WTC11 (cell line): ENCODE measurements at regions not wholly inside any gene's neighbourhood (a gene's known extent, or its start where the extent isn't known, plus 50 kb on each side); places are given as distances from the start of the nearest gene placed in this dataset.

Experiments
- ATAC-seq: fragments of 200-7000 bp; cut with Tn5 transposase; 2 replicates; pipeline ENCODE4 v1.10.0; 2021; ENCODE audit warnings: mild to moderate bottlenecking, moderate library complexity
- CTCF ChIA-PET: fragments of 300-600 bp; sonication (Branson Sonifier 250); formaldehyde crosslinking; loops from one replicate; lab custom pipeline; 2021; ENCODE audit warnings: antibody characterized with exemption; lab: Charles Lee
- POLR2A ChIA-PET: fragments of 350-600 bp; sonication (Branson Sonifier 250); formaldehyde crosslinking; loops from one replicate; lab custom pipeline; 2021; ENCODE audit warnings: antibody characterized with exemption; lab: Charles Lee
- DNase-seq: peaks from one replicate; pipeline ENCODE4 v3.0.0; 2021; ENCODE audit warnings: low spot score
- H3K27ac Mint-ChIP-seq: 2 replicates; pipeline ENCODE4 v1.8.0; 2021; ENCODE audit warnings: mixed read lengths
- H3K27me3 Mint-ChIP-seq: 2 replicates; pipeline ENCODE4 v1.8.0; 2021; ENCODE audit warnings: low read depth, mild to moderate bottlenecking, moderate library complexity, mixed read lengths
- H3K36me3 Mint-ChIP-seq: 2 replicates; pipeline ENCODE4 v1.8.0; 2021; ENCODE audit warnings: mixed read lengths
- H3K4me1 Mint-ChIP-seq: 2 replicates; pipeline ENCODE4 v1.8.0; 2022; ENCODE audit warnings: mixed read lengths
- H3K4me3 Mint-ChIP-seq: 2 replicates; pipeline ENCODE4 v1.8.0; 2021; ENCODE audit warnings: mild to moderate bottlenecking, moderate library complexity, mixed read lengths
- H3K9me3 Mint-ChIP-seq: 2 replicates; pipeline ENCODE4 v1.8.0; 2021; ENCODE audit warnings: mixed read lengths
- ATF1 ChIP-seq: sonication (generic); formaldehyde crosslinking; IDR thresholded peaks from 2 replicates; pipeline ENCODE4 v1.8.1; 2023; ENCODE audit warnings: mild to moderate bottlenecking, moderate library complexity, missing genetic modification reagents
- CBFB ChIP-seq: sonication (generic); formaldehyde crosslinking; IDR thresholded peaks from 2 replicates; pipeline ENCODE4 v1.8.1; 2022; ENCODE audit warnings: mild to moderate bottlenecking, low read depth, missing genetic modification reagents
- ESRRA ChIP-seq: sonication (generic); formaldehyde crosslinking; IDR thresholded peaks from 2 replicates; pipeline ENCODE4 v1.8.1; 2022; ENCODE audit warnings: mild to moderate bottlenecking, missing genetic modification reagents, borderline replicate concordance
- ETV6 ChIP-seq: sonication (generic); formaldehyde crosslinking; IDR thresholded peaks from 2 replicates; pipeline ENCODE4 v1.8.1; 2022; ENCODE audit warnings: mild to moderate bottlenecking, missing genetic modification reagents
- GRHL2 ChIP-seq: fragments of 250-450 bp; sonication (Bioruptor Pico); IDR thresholded peaks from 2 replicates; pipeline ENCODE4 v1.8.0; 2022; ENCODE audit warnings: mild to moderate bottlenecking, moderate library complexity; ENCODE audit not compliant: insufficient replicate concordance, severe bottlenecking
- JAZF1 ChIP-seq: fragments of 250-450 bp; sonication (Bioruptor Pico); IDR thresholded peaks from 2 replicates; pipeline ENCODE4 v1.9.0; 2021; ENCODE audit warnings: moderate library complexity, mild to moderate bottlenecking, inconsistent platforms
- NR3C1 ChIP-seq: sonication (generic); formaldehyde crosslinking; conservative IDR thresholded peaks from 2 replicates; pipeline ENCODE4 v1.8.1; 2023; ENCODE audit warnings: low read depth, mild to moderate bottlenecking, missing genetic modification reagents
- OVOL2 ChIP-seq: fragments of 250-450 bp; sonication (Bioruptor Pico); IDR thresholded peaks from 2 replicates; pipeline ENCODE4 v1.9.0; 2021; ENCODE audit warnings: mild to moderate bottlenecking, borderline replicate concordance
- RELA ChIP-seq: sonication (generic); formaldehyde crosslinking; IDR thresholded peaks from 2 replicates; pipeline ENCODE4 v1.8.1; 2022; ENCODE audit warnings: missing genetic modification reagents, mild to moderate bottlenecking, borderline replicate concordance
- RORB ChIP-seq: fragments of 250-450 bp; sonication (Bioruptor Pico); IDR thresholded peaks from 2 replicates; pipeline ENCODE4 v1.9.0; 2021; ENCODE audit warnings: mild to moderate bottlenecking
- SMAD4 ChIP-seq: sonication (generic); formaldehyde crosslinking; IDR thresholded peaks from 2 replicates; pipeline ENCODE4 v1.8.0; 2022; ENCODE audit warnings: mild to moderate bottlenecking, missing genetic modification reagents
- SOX15 ChIP-seq: fragments of 250-450 bp; sonication (Bioruptor Pico); IDR thresholded peaks from 2 replicates; pipeline ENCODE4 v1.9.0; 2021; ENCODE audit warnings: mild to moderate bottlenecking
- TCF7 ChIP-seq: sonication (generic); formaldehyde crosslinking; IDR thresholded peaks from 2 replicates; pipeline ENCODE4 v1.8.0; 2022; ENCODE audit warnings: mild to moderate bottlenecking, low read depth, missing genetic modification reagents, moderate library complexity
- TP53 ChIP-seq: sonication (generic); formaldehyde crosslinking; IDR thresholded peaks from 2 replicates; pipeline ENCODE4 v1.8.1; 2023; ENCODE audit warnings: mild to moderate bottlenecking, missing genetic modification reagents
- ZBTB21 ChIP-seq: sonication (generic); formaldehyde crosslinking; IDR thresholded peaks from 2 replicates; pipeline ENCODE4 v1.8.1; 2023; ENCODE audit warnings: mild to moderate bottlenecking, missing genetic modification reagents, borderline replicate concordance
- ZNF121 ChIP-seq: sonication (generic); formaldehyde crosslinking; IDR thresholded peaks from 2 replicates; pipeline ENCODE4 v1.8.0; 2023; ENCODE audit warnings: missing genetic modification reagents
- ZNF416 ChIP-seq: fragments of 250-450 bp; sonication (Bioruptor Pico); IDR thresholded peaks from 2 replicates; pipeline ENCODE4 v1.9.0; 2021; ENCODE audit warnings: mild to moderate bottlenecking, inconsistent platforms
- ZNF423 ChIP-seq: fragments of 250-450 bp; sonication (Bioruptor Pico); IDR thresholded peaks from 2 replicates; pipeline ENCODE4 v2.1.2; 2022; ENCODE audit warnings: mild to moderate bottlenecking, moderate library complexity
- ZNF671 ChIP-seq: fragments of 250-450 bp; sonication (Bioruptor Pico); IDR thresholded peaks from 2 replicates; pipeline ENCODE4 v1.8.0; 2021; ENCODE audit warnings: mild to moderate bottlenecking
- TF ChIP-seq, protein P1 (sequence below): sonication (generic); formaldehyde crosslinking; IDR thresholded peaks from 2 replicates; pipeline ENCODE4 v1.8.1; 2023; ENCODE audit warnings: mild to moderate bottlenecking, moderate library complexity, missing genetic modification reagents
- TF ChIP-seq, protein P2 (sequence below): sonication (generic); formaldehyde crosslinking; IDR thresholded peaks from 2 replicates; pipeline ENCODE4 v1.8.0; 2022; ENCODE audit warnings: mild to moderate bottlenecking, missing genetic modification reagents
- TF ChIP-seq, protein P3 (sequence below): fragments of 250-450 bp; sonication (Bioruptor Pico); IDR thresholded peaks from 2 replicates; pipeline ENCODE4 v1.9.0; 2021; ENCODE audit warnings: moderate library complexity, mild to moderate bottlenecking, inconsistent platforms, borderline replicate concordance
- TF ChIP-seq, protein P4 (sequence below): sonication (generic); formaldehyde crosslinking; IDR thresholded peaks from 2 replicates; pipeline ENCODE4 v1.8.1; 2022; ENCODE audit warnings: missing genetic modification reagents, borderline replicate concordance
- TF ChIP-seq, protein P5 (sequence below): sonication (generic); formaldehyde crosslinking; IDR thresholded peaks from 2 replicates; pipeline ENCODE4 v1.8.0; 2022; ENCODE audit warnings: mild to moderate bottlenecking, missing genetic modification reagents
- TF ChIP-seq, protein P6 (sequence below): sonication (generic); formaldehyde crosslinking; IDR thresholded peaks from 2 replicates; pipeline ENCODE4 v1.8.1; 2022; ENCODE audit warnings: mild to moderate bottlenecking, missing genetic modification reagents, moderate library complexity, borderline replicate concordance
- TF ChIP-seq, protein P7 (sequence below): fragments of 250-450 bp; sonication (Bioruptor Pico); IDR thresholded peaks from 2 replicates; pipeline ENCODE4 v1.8.0; 2021; ENCODE audit warnings: mild to moderate bottlenecking
- TF ChIP-seq, protein P8 (sequence below): sonication (generic); formaldehyde crosslinking; IDR thresholded peaks from 2 replicates; pipeline ENCODE4 v1.8.1; 2022; ENCODE audit warnings: mild to moderate bottlenecking, moderate library complexity, missing genetic modification reagents

DNA sequence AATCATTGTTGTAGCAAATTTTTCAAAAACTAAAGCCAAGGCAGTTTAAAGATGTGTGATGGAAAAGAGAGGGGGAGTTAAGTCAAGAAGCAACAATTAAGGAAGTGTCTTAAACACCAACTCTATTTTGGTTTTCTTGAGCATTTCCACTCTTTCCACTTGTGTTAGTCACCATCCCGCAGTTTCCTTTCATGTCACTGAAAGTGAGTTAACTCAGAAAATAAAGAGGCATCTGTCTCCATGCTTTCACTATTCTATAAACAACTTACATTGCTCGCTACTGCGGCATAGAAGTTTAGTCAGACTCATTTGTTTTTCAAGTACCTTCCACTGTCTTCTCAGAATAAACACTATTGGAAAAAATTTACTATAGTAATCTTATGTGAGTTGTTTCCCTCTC, 284.9 kb upstream of the SEMA3D start (continued):
- no peak for TF ChIP-seq TP53 (CRISPR knock-in tag)

DNA sequence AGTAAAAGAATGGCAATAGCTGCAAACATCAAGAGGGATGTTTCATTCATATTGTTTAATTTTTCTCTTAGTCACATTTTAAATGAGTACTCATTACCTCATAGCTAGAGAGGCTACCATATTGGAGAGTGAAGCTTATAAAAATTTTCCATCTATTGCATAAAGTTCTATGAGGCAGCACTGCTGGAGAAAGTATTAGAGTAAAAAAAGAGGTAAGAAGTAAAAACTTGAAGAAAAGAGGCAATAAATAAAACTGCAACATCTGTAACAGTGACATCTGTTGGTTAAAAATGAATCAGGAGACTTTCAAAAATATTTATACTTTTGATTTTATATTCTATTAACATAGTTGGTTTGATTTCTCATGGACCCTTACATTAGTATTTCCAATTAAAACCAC, 284.5 kb upstream of the SEMA3D start:
- CTCF ChIA-PET = interaction anchor here (1.1 kb wide), 1 partner anchor 359 kb away, joined by 4 read pairs; no protein-coding TSS in a partner anchor
- no peak for DNase-seq
- H3K27me3 Mint-ChIP-seq = no peaks in the 10 kb centered on the region

DNA sequence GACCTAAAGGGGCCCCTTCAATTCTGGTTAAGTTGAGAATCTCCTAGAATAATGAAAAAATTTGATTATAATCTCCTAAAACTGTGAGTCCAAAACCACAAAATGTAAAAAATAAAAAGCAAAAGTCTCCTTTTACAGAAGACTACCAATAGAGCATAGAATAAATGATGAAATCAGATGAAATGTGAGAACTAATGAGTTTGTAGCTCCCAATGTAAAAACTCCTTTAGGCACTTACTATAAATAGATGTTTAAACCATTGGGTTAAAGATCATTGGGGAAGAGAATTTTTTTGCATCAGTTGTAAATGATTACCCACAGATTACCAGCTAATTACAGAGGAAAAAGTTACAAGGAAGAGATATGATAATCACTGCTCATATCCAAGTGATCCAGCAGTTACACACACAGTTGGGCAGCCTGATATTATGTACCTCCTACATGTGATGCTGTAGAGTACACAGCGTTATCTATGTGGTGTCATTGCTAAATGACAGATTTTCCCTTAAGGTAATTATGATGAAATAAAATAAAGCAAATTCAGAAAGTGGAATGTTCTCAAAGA, 282.7 kb upstream of the SEMA3D start:
- DNase-seq (no peak), ATAC-seq (no peak)
- Mint-ChIP-seq H3K4me3 (no peak overlapping the region), H3K9me3 (no peaks in the 10 kb centered on the region), H3K27ac (no peak overlapping the region), H3K4me1 (no peaks in the 10 kb centered on the region), H3K27me3 (no peaks in the 10 kb centered on the region), H3K36me3 (no peaks in the 10 kb centered on the region)
- POLR2A ChIA-PET = no interaction called here
- CTCF ChIA-PET = no interaction called here
- TF ChIP-seq NR3C1 (CRISPR knock-in tag) (no peak), GRHL2 (no peak), ZNF423 (CRISPR knock-in tag) (no peak), ETV6 (CRISPR knock-in tag) (no peak), RORB (no peak), OVOL2 (CRISPR knock-in tag) (no peak), ZNF671 (no peak)
- TF ChIP-seq, protein P1, sequence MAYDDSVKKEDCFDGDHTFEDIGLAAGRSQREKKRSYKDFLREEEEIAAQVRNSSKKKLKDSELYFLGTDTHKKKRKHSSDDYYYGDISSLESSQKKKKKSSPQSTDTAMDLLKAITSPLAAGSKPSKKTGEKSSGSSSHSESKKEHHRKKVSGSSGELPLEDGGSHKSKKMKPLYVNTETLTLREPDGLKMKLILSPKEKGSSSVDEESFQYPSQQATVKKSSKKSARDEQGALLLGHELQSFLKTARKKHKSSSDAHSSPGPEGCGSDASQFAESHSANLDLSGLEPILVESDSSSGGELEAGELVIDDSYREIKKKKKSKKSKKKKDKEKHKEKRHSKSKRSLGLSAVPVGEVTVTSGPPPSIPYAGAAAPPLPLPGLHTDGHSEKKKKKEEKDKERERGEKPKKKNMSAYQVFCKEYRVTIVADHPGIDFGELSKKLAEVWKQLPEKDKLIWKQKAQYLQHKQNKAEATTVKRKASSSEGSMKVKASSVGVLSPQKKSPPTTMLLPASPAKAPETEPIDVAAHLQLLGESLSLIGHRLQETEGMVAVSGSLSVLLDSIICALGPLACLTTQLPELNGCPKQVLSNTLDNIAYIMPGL = no peak
- TF ChIP-seq, protein P2, sequence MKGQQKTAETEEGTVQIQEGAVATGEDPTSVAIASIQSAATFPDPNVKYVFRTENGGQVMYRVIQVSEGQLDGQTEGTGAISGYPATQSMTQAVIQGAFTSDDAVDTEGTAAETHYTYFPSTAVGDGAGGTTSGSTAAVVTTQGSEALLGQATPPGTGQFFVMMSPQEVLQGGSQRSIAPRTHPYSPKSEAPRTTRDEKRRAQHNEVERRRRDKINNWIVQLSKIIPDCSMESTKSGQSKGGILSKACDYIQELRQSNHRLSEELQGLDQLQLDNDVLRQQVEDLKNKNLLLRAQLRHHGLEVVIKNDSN (CRISPR knock-in tag) = no peak
- TF ChIP-seq, protein P3, sequence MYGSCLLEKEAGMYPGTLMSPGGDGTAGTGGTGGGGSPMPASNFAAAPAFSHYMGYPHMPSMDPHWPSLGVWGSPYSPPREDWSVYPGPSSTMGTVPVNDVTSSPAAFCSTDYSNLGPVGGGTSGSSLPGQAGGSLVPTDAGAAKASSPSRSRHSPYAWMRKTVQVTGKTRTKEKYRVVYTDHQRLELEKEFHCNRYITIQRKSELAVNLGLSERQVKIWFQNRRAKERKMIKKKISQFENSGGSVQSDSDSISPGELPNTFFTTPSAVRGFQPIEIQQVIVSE = no peak
- TF ChIP-seq, protein P4, sequence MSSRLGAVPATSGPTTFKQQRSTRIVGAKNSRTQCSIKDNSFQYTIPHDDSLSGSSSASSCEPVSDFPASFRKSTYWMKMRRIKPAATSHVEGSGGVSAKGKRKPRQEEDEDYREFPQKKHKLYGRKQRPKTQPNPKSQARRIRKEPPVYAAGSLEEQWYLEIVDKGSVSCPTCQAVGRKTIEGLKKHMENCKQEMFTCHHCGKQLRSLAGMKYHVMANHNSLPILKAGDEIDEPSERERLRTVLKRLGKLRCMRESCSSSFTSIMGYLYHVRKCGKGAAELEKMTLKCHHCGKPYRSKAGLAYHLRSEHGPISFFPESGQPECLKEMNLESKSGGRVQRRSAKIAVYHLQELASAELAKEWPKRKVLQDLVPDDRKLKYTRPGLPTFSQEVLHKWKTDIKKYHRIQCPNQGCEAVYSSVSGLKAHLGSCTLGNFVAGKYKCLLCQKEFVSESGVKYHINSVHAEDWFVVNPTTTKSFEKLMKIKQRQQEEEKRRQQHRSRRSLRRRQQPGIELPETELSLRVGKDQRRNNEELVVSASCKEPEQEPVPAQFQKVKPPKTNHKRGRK = no peak
- TF ChIP-seq, protein P5, sequence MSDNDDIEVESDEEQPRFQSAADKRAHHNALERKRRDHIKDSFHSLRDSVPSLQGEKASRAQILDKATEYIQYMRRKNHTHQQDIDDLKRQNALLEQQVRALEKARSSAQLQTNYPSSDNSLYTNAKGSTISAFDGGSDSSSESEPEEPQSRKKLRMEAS = no peak
- TF ChIP-seq, protein P6, sequence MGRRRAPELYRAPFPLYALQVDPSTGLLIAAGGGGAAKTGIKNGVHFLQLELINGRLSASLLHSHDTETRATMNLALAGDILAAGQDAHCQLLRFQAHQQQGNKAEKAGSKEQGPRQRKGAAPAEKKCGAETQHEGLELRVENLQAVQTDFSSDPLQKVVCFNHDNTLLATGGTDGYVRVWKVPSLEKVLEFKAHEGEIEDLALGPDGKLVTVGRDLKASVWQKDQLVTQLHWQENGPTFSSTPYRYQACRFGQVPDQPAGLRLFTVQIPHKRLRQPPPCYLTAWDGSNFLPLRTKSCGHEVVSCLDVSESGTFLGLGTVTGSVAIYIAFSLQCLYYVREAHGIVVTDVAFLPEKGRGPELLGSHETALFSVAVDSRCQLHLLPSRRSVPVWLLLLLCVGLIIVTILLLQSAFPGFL (CRISPR knock-in tag) = no peak
- TF ChIP-seq, protein P7, sequence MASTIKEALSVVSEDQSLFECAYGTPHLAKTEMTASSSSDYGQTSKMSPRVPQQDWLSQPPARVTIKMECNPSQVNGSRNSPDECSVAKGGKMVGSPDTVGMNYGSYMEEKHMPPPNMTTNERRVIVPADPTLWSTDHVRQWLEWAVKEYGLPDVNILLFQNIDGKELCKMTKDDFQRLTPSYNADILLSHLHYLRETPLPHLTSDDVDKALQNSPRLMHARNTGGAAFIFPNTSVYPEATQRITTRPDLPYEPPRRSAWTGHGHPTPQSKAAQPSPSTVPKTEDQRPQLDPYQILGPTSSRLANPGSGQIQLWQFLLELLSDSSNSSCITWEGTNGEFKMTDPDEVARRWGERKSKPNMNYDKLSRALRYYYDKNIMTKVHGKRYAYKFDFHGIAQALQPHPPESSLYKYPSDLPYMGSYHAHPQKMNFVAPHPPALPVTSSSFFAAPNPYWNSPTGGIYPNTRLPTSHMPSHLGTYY (CRISPR knock-in tag) = no peak

More for the DNA sequence above, 284.5 kb upstream of the SEMA3D start:
- no peaks in the 10 kb centered on the region for H3K36me3 Mint-ChIP-seq
- TF ChIP-seq JAZF1 (CRISPR knock-in tag) (no peak), RELA (CRISPR knock-in tag) (no peak), ESRRA (CRISPR knock-in tag) (no peak), ZNF121 (CRISPR knock-in tag) (no peak), ATF1 (CRISPR knock-in tag) (no peak), CBFB (CRISPR knock-in tag) (no peak), TP53 (CRISPR knock-in tag) (no peak), SOX15 (no peak), SMAD4 (CRISPR knock-in tag) (no peak), TCF7 (CRISPR knock-in tag) (no peak), ZNF416 (CRISPR knock-in tag) (no peak), ZBTB21 (CRISPR knock-in tag) (no peak)
- TF ChIP-seq, protein P2 (CRISPR knock-in tag) = no peak
- TF ChIP-seq, protein P3 = no peak
- TF ChIP-seq, protein P8, sequence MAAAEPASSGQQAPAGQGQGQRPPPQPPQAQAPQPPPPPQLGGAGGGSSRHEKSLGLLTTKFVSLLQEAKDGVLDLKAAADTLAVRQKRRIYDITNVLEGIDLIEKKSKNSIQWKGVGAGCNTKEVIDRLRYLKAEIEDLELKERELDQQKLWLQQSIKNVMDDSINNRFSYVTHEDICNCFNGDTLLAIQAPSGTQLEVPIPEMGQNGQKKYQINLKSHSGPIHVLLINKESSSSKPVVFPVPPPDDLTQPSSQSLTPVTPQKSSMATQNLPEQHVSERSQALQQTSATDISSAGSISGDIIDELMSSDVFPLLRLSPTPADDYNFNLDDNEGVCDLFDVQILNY = no peak
- H3K4me3 Mint-ChIP-seq = no peak overlapping the region
- POLR2A ChIA-PET = no interaction called here
- no peaks in the 10 kb centered on the region for H3K9me3 Mint-ChIP-seq
- no peak for ATAC-seq
- H3K27ac Mint-ChIP-seq = no peak overlapping the region
- no peaks in the 10 kb centered on the region for H3K4me1 Mint-ChIP-seq
